H54 (cell line): ENCODE measurements at regions not wholly inside any gene's neighbourhood (a gene's known extent, or its start where the extent isn't known, plus 50 kb on each side); places are given as distances from the start of the nearest gene placed in this dataset.

ENCODE experiments used
- DNase-seq: peaks from one replicate; pipeline ENCODE4 v3.0.0; 2011; ENCODE audit warnings: low spot score, mixed read lengths; ENCODE audit not compliant: insufficient read length
- FAIRE-seq: peaks from 3 replicates; lab custom pipeline; 2011; peaks lifted over from hg19 to GRCh38; lab: Jason Lieb, UNC
- POLR2A ChIP-seq: IDR thresholded peaks from 2 replicates; pipeline ENCODE4 v1.6.1; 2011; ENCODE audit warnings: low read depth, mild to moderate bottlenecking, low read length

DNA sequence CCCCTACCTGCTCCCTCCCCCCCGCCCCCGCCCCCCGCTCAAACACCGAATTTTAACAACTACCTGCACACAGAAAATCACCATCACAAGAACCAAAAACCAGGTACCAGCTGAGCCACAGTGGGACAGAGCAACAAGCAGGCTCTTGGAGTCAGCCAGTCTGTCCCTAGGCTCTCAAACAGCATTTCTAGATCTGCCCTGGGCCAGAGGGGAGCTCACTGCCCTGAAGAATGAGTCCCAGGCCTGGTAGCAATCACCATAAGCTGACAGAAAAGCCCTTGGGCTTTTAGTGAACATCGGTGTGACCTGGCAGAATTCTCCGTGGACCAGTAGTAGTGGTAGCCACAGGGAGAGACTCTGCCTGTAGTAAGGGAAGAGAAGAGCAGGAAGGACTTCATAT, 58.3 kb downstream of the C11orf87 start:
- no peak for FAIRE-seq
- TF ChIP-seq POLR2A, result no peak
- DNase-seq, result no peak

DNA sequence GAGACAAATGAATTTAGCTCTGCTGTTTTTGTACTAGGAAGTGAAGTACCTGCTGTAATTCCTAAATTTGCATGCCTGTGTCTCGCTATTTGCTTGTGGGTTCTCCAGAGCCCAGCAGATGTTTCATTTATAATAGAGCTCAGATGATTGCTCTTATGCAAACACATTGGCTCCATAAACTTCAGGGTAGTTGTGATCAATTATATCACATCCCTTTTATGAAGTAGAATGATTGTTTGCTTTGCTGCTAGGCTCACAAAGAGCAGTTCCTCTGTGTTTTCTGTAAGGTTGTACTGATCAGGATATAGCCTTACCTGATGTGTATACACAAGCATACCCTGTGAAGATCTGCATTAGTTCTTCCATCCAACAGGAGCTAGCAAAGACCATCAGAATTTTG, 64.1 kb downstream of the C11orf87 start:
- TF ChIP-seq POLR2A, result no peak
- FAIRE-seq, result no peak
- DNase-seq, result no peak

DNA sequence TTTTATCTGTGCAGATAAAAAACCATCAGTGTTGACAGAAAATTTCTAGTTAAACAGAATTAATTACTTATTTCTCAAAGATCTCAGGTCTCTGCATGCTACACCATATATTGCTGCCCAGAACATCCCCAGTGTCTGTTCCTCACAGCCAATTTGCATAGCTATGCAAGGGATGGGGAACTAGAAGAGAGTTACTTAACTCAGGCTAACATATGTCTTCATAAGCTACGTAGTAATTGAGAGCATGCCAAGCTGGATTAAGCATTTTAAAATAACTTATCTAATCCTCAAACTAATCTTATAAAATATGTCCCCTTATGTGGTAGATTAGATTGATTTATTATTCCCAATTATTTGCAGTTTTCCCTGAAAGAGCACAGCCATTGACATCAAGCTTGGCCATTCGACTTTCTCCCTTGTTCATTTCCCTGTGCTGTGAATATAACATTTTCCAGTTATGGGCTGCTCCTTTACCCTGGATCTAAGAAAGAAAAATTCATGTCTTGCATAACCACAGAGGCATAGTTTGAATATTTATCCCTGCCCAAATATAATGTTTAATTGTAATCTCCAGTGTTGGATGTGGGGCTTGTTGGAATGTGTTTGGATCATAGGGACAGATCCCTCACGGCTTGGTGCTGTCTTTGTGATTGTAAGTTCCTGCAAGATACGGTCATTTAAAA, 69.1 kb downstream of the C11orf87 start:
- no peak for DNase-seq
- TF ChIP-seq POLR2A, result no peak
- FAIRE-seq, result no peak

DNA sequence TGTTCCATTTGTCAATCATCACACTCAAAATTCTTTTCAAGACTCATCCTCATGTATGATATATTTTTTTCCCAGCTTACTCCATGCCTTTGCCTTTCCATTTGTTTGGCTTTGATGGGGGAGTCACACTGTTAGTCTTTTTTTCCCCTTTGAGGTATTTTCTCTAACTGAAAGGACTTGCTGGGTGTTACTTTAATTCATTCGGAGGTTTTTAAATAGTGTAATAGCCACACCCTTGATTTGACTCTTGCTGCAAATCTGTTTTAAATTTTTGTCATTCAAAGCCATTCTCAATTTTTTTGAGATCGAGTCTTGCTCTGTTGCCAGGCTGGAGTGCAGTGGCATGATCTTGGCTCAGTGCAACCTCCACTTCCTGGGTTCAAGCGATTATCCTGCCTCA, 84.1 kb downstream of the C11orf87 start:
- DNase-seq, result no peak
- TF ChIP-seq POLR2A, result no peak
- FAIRE-seq, result no peak

DNA sequence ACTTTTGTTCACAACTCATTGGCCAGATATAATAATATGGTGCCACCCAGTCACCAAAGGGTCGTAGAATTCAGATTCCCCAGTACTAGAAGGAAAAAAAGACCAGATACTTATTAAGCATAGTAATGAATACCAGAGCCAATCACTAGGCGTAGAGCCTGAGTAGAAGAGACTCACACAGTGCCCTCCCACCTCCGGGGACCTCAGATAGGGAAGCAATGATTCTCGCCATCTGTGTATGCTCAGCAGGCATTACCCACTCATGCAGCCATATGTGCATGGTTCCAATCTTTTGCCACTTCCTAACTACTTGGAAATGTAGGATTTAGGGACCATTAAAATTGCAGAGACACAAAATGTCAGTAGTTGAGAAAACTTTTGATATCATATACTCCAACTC, 85.3 kb downstream of the C11orf87 start:
- FAIRE-seq (no peak), DNase-seq (no peak)
- TF ChIP-seq POLR2A, result no peak

DNA sequence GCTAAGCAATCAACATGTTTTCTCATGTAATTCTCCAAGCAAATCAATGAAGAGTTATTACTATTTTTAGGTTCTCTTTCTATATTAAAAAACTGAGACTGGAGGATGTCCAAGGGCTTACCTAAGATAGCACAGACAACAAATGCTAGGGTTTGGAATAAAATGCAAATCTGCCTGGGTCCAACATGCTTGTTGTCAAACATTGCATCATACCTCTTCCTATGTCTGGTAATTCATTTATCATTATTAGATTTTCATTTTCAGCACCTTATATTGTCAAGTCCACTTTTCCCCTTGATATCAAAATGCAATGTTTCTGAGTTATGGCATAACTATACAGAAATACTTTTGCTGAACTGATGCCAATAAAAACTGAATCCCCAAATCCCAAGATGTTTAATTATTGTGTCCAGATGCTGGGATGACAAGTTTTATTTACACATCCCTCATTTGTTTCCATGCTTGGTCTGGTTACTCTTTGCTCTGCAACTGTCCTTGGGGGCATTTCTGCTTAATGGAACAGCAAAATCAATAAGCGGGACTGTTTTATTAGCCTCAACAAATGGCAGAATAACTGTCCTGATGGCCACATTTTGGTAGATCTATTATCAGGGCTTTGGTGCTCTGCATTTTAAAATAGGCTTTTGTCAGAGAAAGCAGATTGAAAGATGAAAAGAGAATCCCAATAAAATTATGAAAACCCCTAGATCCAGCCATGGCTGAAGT, 86.0 kb downstream of the C11orf87 start:
- FAIRE-seq (no peak), DNase-seq (no peak)
- TF ChIP-seq POLR2A, result no peak

DNA sequence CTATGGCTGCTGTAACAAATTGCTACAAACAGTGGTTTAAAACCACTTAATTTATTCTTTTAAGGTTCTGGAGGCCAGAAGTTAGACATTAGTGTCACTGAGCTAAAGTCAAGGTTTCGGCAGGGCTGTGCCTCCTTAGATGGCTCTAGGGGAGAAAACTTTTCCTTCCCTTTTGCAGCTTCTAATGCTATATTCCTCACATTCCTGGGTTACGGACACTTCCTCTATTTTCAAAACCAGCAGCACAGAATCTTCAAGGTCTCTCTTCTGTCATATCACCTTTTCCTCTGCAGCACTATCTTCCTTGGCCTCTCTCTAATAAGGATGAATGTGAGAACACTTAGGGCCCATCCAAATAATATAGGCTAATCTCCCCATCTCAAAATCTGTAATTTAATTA, 87.0 kb downstream of the C11orf87 start:
- TF ChIP-seq POLR2A, result no peak
- FAIRE-seq (no peak), DNase-seq (no peak)

DNA sequence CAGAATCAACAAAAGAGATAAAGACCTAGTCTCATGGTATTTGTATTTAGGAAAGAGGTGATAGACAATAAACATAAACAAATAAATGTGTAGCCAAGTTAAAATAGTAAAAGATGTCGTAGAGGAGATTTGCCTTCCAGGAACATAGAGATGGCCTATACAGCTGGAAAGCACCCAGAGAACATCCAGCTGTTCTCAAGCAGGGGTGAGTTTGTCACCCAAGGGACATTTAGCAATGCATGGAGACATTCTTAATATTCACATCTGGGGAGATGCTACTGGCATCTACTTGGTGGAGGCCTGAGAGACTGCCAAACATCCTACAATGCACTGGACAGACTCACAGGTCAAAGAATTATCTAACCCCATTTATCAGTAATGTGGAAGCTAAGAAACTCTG, 88.3 kb downstream of the C11orf87 start:
- no peak for TF ChIP-seq POLR2A
- DNase-seq (no peak), FAIRE-seq (no peak)

DNA sequence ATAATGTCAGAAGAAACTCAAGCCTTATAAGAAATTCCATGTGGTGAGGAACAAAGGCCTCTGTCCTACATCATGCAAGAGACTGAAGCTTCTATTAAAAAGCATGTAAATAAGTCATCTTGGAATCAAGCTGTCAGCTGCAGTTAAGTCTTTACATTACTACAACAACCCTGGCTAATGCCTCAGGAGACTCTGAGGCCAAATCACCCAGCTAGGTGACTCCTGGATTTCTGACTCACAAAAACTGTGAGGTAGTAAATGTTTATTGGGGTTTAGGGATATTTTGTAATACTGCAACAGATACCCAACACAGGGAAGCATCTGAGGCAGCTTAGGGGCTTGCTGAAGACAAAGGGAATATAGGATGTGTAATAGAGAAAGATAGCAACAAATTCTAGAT, 89.6 kb downstream of the C11orf87 start:
- DNase-seq, result no peak
- TF ChIP-seq POLR2A, result no peak
- FAIRE-seq, result no peak

DNA sequence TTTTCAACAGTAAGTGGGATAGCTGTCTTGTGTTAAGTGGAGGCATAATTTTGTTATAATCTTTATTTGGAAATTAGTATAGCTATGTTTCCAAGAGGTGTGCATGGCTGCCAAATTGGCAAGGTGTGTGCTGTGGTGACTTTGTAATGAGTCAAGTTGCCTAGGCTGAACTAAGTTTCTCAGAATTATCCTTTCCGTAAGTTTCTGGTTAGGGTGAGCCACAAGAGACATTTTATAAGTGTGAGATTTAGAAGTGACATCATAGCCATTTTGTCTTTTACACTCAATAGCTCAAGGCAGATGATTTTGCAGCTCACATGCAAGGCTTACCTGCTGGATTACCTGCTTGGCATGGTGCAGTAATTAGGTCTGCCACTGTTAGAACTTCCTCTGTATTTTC, 90.3 kb downstream of the C11orf87 start:
- DNase-seq, result no peak

DNA sequence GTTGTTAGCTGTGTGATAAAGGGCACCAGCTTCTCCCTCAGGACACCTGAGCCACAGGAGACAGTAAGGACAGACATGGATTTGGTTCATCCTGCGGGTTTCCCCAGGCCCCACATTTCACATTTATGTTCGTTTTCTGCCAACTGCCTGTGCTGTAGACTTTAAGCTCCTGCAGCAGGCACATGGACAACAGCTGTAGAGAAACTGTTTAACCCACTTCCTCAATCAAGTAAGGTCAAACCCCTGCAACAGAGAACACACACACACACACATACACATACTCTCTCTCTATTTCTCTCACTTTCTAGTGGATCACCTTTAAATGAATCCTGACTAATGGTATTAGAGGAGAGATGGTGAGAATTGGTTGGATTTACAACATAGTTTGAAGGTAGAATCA, 90.7 kb downstream of the C11orf87 start:
- DNase-seq (no peak), FAIRE-seq (no peak)
- TF ChIP-seq POLR2A, result no peak

More for the DNA sequence above, 90.3 kb downstream of the C11orf87 start:
- FAIRE-seq, result no peak
- TF ChIP-seq POLR2A, result no peak

DNA sequence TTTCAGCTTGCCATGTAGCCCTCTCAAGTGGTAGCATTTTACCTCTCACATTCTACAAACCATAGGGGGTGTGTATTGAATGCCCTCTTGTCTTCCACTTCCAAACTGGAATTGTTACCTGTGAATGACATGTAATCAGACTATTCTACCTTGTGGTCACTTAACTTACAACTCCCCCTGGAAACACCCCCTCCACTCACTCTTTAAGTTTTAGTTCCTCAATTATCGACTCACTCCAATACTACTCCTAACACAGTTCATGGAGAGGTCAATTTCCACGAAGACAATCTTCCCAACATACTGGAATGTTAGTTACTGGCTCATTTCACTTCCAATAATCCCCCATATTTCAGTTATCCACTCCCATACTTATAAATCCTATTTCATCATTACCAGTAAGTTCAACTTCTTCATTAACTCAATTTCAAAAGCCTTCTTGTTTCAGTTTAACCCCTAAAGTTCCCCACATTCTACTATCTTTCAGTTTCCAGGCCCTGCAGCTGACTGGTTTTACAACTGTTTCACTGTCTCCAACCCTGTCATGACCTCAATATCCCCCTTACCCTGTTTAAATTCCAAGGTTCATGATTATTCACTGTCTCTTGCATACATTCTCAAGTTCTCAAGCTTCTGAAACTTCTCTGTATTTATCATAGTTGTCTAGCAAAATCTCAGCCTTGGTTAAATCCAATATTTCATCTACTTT, 92.5 kb downstream of the C11orf87 start:
- FAIRE-seq, result no peak
- DNase-seq, result no peak
- TF ChIP-seq POLR2A, result no peak

DNA sequence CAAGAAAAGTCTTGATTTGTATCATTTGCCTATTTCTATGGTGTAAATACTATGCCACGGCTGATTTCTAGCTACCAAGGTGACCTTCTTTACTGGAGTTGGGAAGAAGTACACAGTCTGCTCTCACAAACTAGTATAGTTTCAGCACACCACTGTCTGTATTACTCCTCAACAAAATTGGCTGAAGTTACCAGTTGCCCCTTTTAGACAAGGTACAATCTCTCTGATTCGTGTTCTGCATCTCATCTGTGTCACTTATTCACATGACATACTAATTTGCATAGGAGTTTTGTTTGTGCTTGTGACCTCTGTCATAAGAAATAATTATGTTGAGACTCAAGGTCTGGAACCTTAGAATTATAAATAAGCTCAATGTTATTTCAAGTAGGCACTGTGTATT, 97.3 kb downstream of the C11orf87 start:
- no peak for TF ChIP-seq POLR2A
- FAIRE-seq (no peak), DNase-seq (no peak)

DNA sequence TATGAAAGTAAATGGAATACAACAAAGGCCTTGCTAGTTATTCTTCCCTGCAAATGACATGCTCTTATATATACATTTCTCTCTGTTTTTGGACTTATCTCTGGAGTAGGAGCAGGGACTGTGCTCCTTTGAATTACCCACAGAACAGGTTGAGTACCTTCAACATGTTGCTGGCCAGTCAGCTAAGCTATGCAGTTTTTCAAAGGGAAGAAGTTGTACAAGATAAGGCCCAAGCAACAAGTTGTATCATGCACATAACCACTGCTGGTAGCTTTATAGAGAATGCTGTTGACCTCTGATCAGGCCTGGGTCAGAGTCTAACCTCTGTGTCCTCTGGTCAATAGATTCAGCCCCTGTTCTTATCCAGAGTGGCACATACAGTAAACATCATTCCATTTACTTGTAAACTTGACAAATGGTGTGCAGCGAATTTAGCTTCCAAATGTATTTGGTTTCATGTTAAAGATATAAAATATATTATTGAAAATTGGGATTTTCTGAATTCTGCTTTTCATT, 99.6 kb downstream of the C11orf87 start:
- DNase-seq, result no peak
- TF ChIP-seq POLR2A, result no peak
- FAIRE-seq, result no peak
